A549 (cell line): ENCODE measurements at regions not wholly inside any gene's neighbourhood (a gene's known extent, or its start where the extent isn't known, plus 50 kb on each side); places are given as distances from the start of the nearest gene placed in this dataset.
A peak's percentile ranks its signal among the peaks of the same experiment; 100 is the strongest.

Experiments
- ATAC-seq, 2 experiments: fragments of 200-7000 bp in 1 of 2; fragments of >200 bp in 1 of 2; cut with Nextera tagmentation in 1 of 2; cut with Tn5 transposase in 1 of 2; 3 replicates each; pipeline versions ENCODE4 v1.8.0 to v1.9.1; 2018 to 2020; ENCODE audit warnings: mild to moderate bottlenecking in 1 of 2, moderate library complexity in 1 of 2
- CTCF ChIA-PET: fragments of 300-600 bp; sonication (Branson Sonifier 250); formaldehyde crosslinking; extraction: SDS; loops from one replicate; lab custom pipeline; 2021; ENCODE audit warnings: antibody characterized with exemption, inconsistent platforms; lab: Yijun Ruan, JAX
- POLR2A ChIA-PET: fragments of 350-600 bp; formaldehyde crosslinking; extraction: SDS; loops from one replicate; lab custom pipeline; 2021; ENCODE audit warnings: antibody characterized with exemption, inconsistent platforms; lab: Yijun Ruan, JAX
- DNase-seq, 2 experiments: peaks; one replicate each; pipeline versions ENCODE4 v3.0.0 to v3.0.0-alpha.2; 2011 to 2016; ENCODE audit warnings: low read depth in 1 of 2, low spot score in 1 of 2
- FAIRE-seq: peaks from 2 replicates; lab custom pipeline; 2011; peaks lifted over from hg19 to GRCh38; lab: Jason Lieb, UNC
- H3K27ac ChIP-seq, 2 experiments: fragments of >200 bp; sonication (Bioruptor Twin); formaldehyde crosslinking; 3 replicates each; pipeline ENCODE4 v1.5.1; 2016 to 2017
- H3K4me1 ChIP-seq: fragments of >200 bp; sonication (Bioruptor Twin); formaldehyde crosslinking; 3 replicates; pipeline ENCODE4 v1.6.1; 2016
- H3K4me2 ChIP-seq: fragments of >200 bp; sonication (Bioruptor Twin); formaldehyde crosslinking; 3 replicates; pipeline ENCODE4 v1.6.1; 2016
- H3K4me3 ChIP-seq: fragments of >200 bp; sonication (Bioruptor Twin); formaldehyde crosslinking; 3 replicates; pipeline ENCODE4 v1.5.1; 2016
- H3K9me3 ChIP-seq: fragments of >200 bp; sonication (Bioruptor Twin); formaldehyde crosslinking; 3 replicates; pipeline ENCODE4 v1.6.1; 2016
- BCL3 ChIP-seq: fragments of >200 bp; sonication (Bioruptor Twin); formaldehyde crosslinking; IDR thresholded peaks from 3 replicates; pipeline ENCODE4 v1.6.1; 2016
- CBX8 ChIP-seq: fragments of 200-600 bp; sonication (generic); IDR thresholded peaks from 2 replicates; pipeline ENCODE4 v1.6.1; 2016
- EHF ChIP-seq: fragments of 250-450 bp; sonication (Bioruptor Pico); IDR thresholded peaks from 2 replicates; pipeline ENCODE4 v1.5.0; 2020; ENCODE audit warnings: mild to moderate bottlenecking
- EHMT2 ChIP-seq: fragments of 200-600 bp; sonication (generic); IDR thresholded peaks from 2 replicates; pipeline ENCODE4 v1.6.1; 2016; ENCODE audit warnings: antibody characterized with exemption, low read depth, mild to moderate bottlenecking, moderate library complexity
- ESRRA ChIP-seq: fragments of 150-350 bp; IDR thresholded peaks from 2 replicates; pipeline ENCODE4 v1.6.1; 2014; ENCODE audit warnings: mild to moderate bottlenecking, low read length, borderline replicate concordance
- HEYL ChIP-seq: fragments of 250-450 bp; sonication (Bioruptor Pico); IDR thresholded peaks from 2 replicates; pipeline ENCODE4 v1.8.0; 2021; ENCODE audit warnings: mild to moderate bottlenecking, moderate library complexity
- HOXA7 ChIP-seq: fragments of 250-450 bp; sonication (Bioruptor Pico); IDR thresholded peaks from 2 replicates; pipeline ENCODE4 v1.5.0; 2020; ENCODE audit warnings: mild to moderate bottlenecking, moderate library complexity
- HOXB13 ChIP-seq: fragments of 250-450 bp; sonication (Bioruptor Pico); IDR thresholded peaks from 2 replicates; pipeline ENCODE4 v1.5.0; 2020; ENCODE audit warnings: low read depth, mild to moderate bottlenecking, moderate library complexity
- JUN ChIP-seq, 2 experiments: fragments of >200 bp; sonication (Bioruptor Twin); formaldehyde crosslinking; IDR thresholded peaks; 2 replicates in 1 of 2; 3 replicates in 1 of 2; pipeline ENCODE4 v1.6.1; 2016 to 2017
- JUNB ChIP-seq: fragments of >200 bp; sonication (Bioruptor Twin); formaldehyde crosslinking; IDR thresholded peaks from 2 replicates; pipeline ENCODE4 v1.6.1; 2016
- MAFK ChIP-seq: fragments of 450-650 bp; IDR thresholded peaks from 2 replicates; pipeline ENCODE4 v1.6.1; 2014; ENCODE audit not compliant: partially characterized antibody
- MAX ChIP-seq: IDR thresholded peaks from 2 replicates; pipeline ENCODE4 v1.6.1; 2012
- MAZ ChIP-seq: fragments of 150-350 bp; IDR thresholded peaks from 2 replicates; pipeline ENCODE4 v1.6.1; 2014; ENCODE audit warnings: antibody characterized with exemption, low read depth, low read length, borderline replicate concordance
- NPAS2 ChIP-seq: fragments of 250-450 bp; sonication (Bioruptor Pico); IDR thresholded peaks from 2 replicates; pipeline ENCODE4 v1.8.0; 2022; ENCODE audit warnings: mild to moderate bottlenecking, moderate library complexity, borderline replicate concordance
- PHF8 ChIP-seq: fragments of 200-600 bp; sonication (generic); IDR thresholded peaks from 2 replicates; pipeline ENCODE4 v1.6.1; 2016; ENCODE audit warnings: low read depth, mild to moderate bottlenecking, antibody characterized with exemption, moderate library complexity, borderline replicate concordance
- TFCP2L1 ChIP-seq: fragments of 250-450 bp; sonication (Bioruptor Pico); IDR thresholded peaks from 2 replicates; pipeline ENCODE4 v1.5.0; 2021; ENCODE audit warnings: mild to moderate bottlenecking
- TP53 ChIP-seq: fragments of 250-450 bp; sonication (Bioruptor Pico); IDR thresholded peaks from 2 replicates; pipeline ENCODE4 v1.5.0; 2021; ENCODE audit warnings: mild to moderate bottlenecking, moderate library complexity
- ZC3H11A ChIP-seq: fragments of 450-650 bp; IDR thresholded peaks from 2 replicates; pipeline ENCODE4 v1.6.1; 2014; ENCODE audit warnings: antibody characterized with exemption, mild to moderate bottlenecking
- ZSCAN20 ChIP-seq: fragments of 250-450 bp; sonication (Bioruptor Pico); IDR thresholded peaks from 2 replicates; pipeline ENCODE4 v1.8.0; 2022; ENCODE audit warnings: mild to moderate bottlenecking, moderate library complexity
- WGBS: methylation state at CpG from one replicate; pipeline ENCODE4 v1.1.6; 2017; ENCODE audit errors: missing lambda C conversion rate; 5-methylcytosine and 5-hydroxymethylcytosine counted together
- TF ChIP-seq, protein P1 (sequence below): IDR thresholded peaks from 2 replicates; pipeline ENCODE4 v1.6.1; 2012; ENCODE audit warnings: low read depth, borderline replicate concordance
- TF ChIP-seq, protein P2 (sequence below): fragments of 250-450 bp; sonication (Bioruptor Pico); IDR thresholded peaks from 2 replicates; pipeline ENCODE4 v1.5.0; 2020; ENCODE audit warnings: low read depth, mild to moderate bottlenecking, moderate library complexity
- TF ChIP-seq, protein P3 (sequence below): fragments of 250-450 bp; sonication (Bioruptor Pico); IDR thresholded peaks from 2 replicates; pipeline ENCODE4 v1.5.0; 2021; ENCODE audit warnings: mild to moderate bottlenecking, moderate library complexity, borderline replicate concordance

DNA sequence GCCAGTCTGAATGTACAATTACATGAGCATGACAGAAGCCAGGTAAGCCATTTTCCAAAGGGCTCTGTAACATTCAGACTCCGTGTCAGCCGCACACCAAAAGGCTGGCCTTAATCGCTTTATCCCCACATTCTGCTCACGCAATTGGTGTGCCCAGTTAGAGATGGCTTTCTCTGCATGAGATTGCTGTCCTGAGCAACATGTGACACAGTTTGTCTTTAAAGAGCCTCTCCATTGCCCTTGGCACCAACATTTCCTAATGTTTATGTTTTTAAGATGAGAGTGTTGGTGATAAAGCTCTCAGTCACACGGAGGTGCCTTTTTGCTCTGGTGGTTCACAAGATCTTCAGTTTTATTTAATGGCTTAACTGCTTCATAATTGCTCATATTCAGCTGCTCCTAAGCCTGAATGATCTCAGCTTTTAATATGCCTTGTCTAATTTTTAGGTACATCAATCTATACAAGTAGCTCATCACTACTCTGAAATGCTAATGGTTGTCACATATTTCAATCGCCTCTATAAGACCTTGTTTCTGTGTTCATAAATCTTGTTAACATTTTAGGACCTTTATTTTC is 164.8 kb upstream of the ACVR2A start (continued):
- TF ChIP-seq NPAS2 (CRISPR knock-in tag), result no peak
- TF ChIP-seq BCL3, result no peak
- TF ChIP-seq ZSCAN20 (CRISPR knock-in tag), result no peak
- no peak for TF ChIP-seq TFCP2L1 (CRISPR knock-in tag)
- no peak for TF ChIP-seq PHF8
- no peak for TF ChIP-seq EHMT2
- TF ChIP-seq, protein P1, sequence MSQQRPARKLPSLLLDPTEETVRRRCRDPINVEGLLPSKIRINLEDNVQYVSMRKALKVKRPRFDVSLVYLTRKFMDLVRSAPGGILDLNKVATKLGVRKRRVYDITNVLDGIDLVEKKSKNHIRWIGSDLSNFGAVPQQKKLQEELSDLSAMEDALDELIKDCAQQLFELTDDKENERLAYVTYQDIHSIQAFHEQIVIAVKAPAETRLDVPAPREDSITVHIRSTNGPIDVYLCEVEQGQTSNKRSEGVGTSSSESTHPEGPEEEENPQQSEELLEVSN, result no peak
- no peak for TF ChIP-seq CBX8
- no peak for TF ChIP-seq ESRRA
- TF ChIP-seq JUN (IDR thresholded peaks at IDR 0.05), result no peak

DNA sequence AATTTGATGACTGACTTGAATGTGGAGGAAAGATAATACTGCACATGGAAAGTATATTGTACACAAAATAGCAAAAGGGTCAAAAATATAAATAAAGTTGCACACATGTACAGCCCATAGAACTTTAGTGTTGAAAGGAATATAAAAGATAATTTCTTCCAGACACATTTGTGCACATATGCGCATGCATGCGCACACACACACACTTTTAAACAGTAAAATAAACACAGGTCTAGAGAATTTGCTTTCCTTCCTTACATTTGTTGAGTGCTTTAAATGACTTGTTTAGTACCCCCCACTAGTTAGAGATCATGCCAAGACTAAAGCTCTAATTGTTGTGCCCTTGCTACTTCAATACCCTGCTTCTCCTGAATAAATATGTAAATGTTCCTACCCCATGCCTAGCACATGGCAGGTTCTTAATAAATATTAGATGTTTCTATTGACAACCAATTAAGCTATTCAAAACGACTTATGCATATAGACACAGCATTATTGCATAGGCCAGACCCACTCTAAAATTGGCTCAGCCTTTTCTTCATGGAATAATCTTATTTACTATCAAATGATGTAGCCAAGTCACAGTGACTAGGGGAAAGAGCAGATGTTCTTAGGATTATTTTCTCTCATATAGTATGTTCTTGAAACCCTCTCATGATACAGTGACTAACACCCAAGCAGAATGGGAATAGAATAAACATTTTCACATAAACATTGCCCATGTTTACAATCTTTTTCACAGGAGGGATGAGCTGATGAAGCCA is 165.5 kb upstream of the ACVR2A start:
- POLR2A ChIA-PET, result no interaction called here
- Histone ChIP-seq H3K27ac (no peak overlapping the region), H3K4me2 (no peak overlapping the region), H3K9me3 (no peaks in the 10 kb centered on the region)
- DNase-seq (no peak), FAIRE-seq (no peak), ATAC-seq (no peak)
- WGBS, result 59% methylated on average over 3 of the region's 3 CpGs
- TF ChIP-seq HOXA7 (no peak), HOXB13 (CRISPR knock-in tag) (no peak), TP53 (CRISPR knock-in tag) (no peak), MAZ (no peak), ZC3H11A (no peak)
- TF ChIP-seq, all 56 proteins: peak for 0
- CTCF ChIA-PET, result interaction anchor here (0.8 kb wide), 1 partner anchor 38 kb away, joined by 4 read pairs; no protein-coding TSS in a partner anchor
- H3K4me1 ChIP-seq, result no peaks in the 10 kb centered on the region
- no peak overlapping the region for H3K4me3 ChIP-seq

DNA sequence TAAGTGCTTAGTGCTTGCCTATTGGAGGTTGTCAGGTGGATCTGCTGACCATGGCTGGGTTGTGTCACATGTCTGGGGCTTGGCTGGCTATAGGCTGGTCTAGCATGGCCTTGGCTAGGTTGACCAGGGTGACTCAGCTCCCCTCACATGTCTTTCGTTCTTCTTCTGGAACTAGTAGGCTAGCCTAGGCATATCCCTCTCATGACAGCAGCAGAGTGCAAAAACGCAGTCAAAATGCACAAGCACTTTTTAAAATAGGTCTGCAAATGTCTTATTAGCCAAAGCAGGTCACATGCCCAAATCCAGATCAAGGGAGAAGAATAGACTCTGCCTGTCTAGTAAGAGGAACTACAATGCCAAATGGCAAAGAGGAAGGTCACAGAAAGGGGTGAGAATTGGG is 179.7 kb upstream of the ACVR2A start:
- no peak for FAIRE-seq
- POLR2A ChIA-PET, result no interaction called here
- H3K9me3 ChIP-seq, result no peaks in the 10 kb centered on the region
- peak in 1 of 2 experiments; percentile 11 for DNase-seq
- TF ChIP-seq MAFK, result no peak
- TF ChIP-seq, protein P2, sequence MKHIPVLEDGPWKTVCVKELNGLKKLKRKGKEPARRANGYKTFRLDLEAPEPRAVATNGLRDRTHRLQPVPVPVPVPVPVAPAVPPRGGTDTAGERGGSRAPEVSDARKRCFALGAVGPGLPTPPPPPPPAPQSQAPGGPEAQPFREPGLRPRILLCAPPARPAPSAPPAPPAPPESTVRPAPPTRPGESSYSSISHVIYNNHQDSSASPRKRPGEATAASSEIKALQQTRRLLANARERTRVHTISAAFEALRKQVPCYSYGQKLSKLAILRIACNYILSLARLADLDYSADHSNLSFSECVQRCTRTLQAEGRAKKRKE, result no peak
- TF ChIP-seq MAX, result no peak
- TF ChIP-seq JUNB, result no peak
- no peak for TF ChIP-seq HEYL (CRISPR knock-in tag)
- no peak for TF ChIP-seq HOXB13 (CRISPR knock-in tag)
- TF ChIP-seq, protein P3, sequence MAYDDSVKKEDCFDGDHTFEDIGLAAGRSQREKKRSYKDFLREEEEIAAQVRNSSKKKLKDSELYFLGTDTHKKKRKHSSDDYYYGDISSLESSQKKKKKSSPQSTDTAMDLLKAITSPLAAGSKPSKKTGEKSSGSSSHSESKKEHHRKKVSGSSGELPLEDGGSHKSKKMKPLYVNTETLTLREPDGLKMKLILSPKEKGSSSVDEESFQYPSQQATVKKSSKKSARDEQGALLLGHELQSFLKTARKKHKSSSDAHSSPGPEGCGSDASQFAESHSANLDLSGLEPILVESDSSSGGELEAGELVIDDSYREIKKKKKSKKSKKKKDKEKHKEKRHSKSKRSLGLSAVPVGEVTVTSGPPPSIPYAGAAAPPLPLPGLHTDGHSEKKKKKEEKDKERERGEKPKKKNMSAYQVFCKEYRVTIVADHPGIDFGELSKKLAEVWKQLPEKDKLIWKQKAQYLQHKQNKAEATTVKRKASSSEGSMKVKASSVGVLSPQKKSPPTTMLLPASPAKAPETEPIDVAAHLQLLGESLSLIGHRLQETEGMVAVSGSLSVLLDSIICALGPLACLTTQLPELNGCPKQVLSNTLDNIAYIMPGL (CRISPR knock-in tag), result no peak
- no peak for TF ChIP-seq ZSCAN20 (CRISPR knock-in tag)
- no peak for TF ChIP-seq BCL3
- no peak for TF ChIP-seq EHF (CRISPR knock-in tag)
- 10% methylated on average over 2 of the region's 2 CpGs for WGBS
- no peak overlapping the region for H3K27ac ChIP-seq
- no peaks in the 10 kb centered on the region for H3K4me1 ChIP-seq
- CTCF ChIA-PET, result interaction anchor here (1.0 kb wide), 1 partner anchor 21 kb away, joined by 3 read pairs; no protein-coding TSS in a partner anchor
- no peak overlapping the region for H3K4me2 ChIP-seq
- no peak for ATAC-seq
- no peak overlapping the region for H3K4me3 ChIP-seq
